ENCODE measurements at regions not wholly inside any gene's neighbourhood (a gene's known extent, or its start where the extent isn't known, plus 50 kb on each side); places are given as distances from the start of the nearest gene placed in this dataset.

GRCh38 chr5:32933692-32934091 is 222.6 kb downstream of the NPR3 start:
- FAIRE-seq: no peak
- H3K4me2 ChIP-seq (ENCODE audit: insufficient read depth, low read length): no peak overlapping the region
- TF ChIP-seq CTCF (IDR thresholded peaks at IDR 0.05; ENCODE audit: extremely low read depth in 1 of 2, insufficient read depth in 1 of 2, low read depth in 1 of 2, low read length in 2 of 2) (no peak), MYC (IDR thresholded peaks at IDR 0.05; ENCODE audit: low read depth, low read length) (no peak), FOS (IDR thresholded peaks at IDR 0.05; ENCODE audit: borderline replicate concordance, insufficient read depth, low read length) (no peak), MAX (IDR thresholded peaks at IDR 0.05; ENCODE audit: insufficient read depth, insufficient read length) (no peak), GATA2 (IDR thresholded peaks at IDR 0.05; ENCODE audit: insufficient read depth, insufficient read length, low read depth, low read length) (no peak), POLR2AphosphoS5 (IDR thresholded peaks at IDR 0.05; ENCODE audit: insufficient read depth, low read depth, low read length) (no peak), JUN (IDR thresholded peaks at IDR 0.05; ENCODE audit: borderline replicate concordance, insufficient read depth, insufficient read length, low read depth) (no peak), EZH2 (IDR thresholded peaks at IDR 0.05; ENCODE audit: borderline replicate concordance, low read depth, low read length, severe bottlenecking) (no peak), POLR2A (IDR thresholded peaks at IDR 0.05; ENCODE audit: low read depth, low read length) (no peak)
- no peaks in the 10 kb centered on the region for H3K79me2 ChIP-seq (ENCODE audit: control insufficient read depth, insufficient read depth, low read length)
- CTCF ChIA-PET: no interaction called here
- intact Hi-C loops (cut with micrococcal nuclease) (no loop called here), dilution Hi-C loops (cut with MboI; ENCODE audit: extremely low pct_ligation_motif_present, low sequenced_read_pairs) (no loop called here)
- no peaks in the 10 kb centered on the region for H3K9me3 ChIP-seq (replicated peaks; ENCODE audit: control insufficient read depth, insufficient read depth, low read length)
- H3K9me1 ChIP-seq (replicated peaks; ENCODE audit: control insufficient read depth, extremely low read depth, insufficient read depth, low read length): no peaks in the 10 kb centered on the region
- H3K4me1 ChIP-seq (ENCODE audit: control insufficient read depth, extremely low read depth, insufficient read depth, low read length): no peaks in the 10 kb centered on the region
- H3K27me3 ChIP-seq (ENCODE audit: control insufficient read depth in 2 of 2, insufficient read depth in 2 of 2, low read length in 2 of 2): no peaks in the 10 kb centered on the region
- no peak overlapping the region for H2AFZ ChIP-seq (ENCODE audit: low read depth, low read length)
- no peak overlapping the region for H3K4me3 ChIP-seq (replicated peaks in 1 of 3; ENCODE audit: insufficient read depth in 1 of 3, low read depth in 1 of 3, low read length in 3 of 3)
- no peaks in the 10 kb centered on the region for H4K20me1 ChIP-seq (replicated peaks; ENCODE audit: control insufficient read depth, extremely low read depth, insufficient read depth, low read length)
- H3K36me3 ChIP-seq (ENCODE audit: control insufficient read depth in 2 of 2, extremely low read depth in 1 of 2, insufficient read depth in 2 of 2, low read length in 2 of 2): no peaks in the 10 kb centered on the region
- H3K27ac ChIP-seq (ENCODE audit: insufficient read depth, low read depth, low read length): no peak overlapping the region
- DNase-seq (ENCODE audit: low read depth, low spot score): no peak
- no TSS peak for BruUV-seq (replicated peaks)
- no peak overlapping the region for H3K9ac ChIP-seq (replicated peaks; ENCODE audit: extremely low read depth, insufficient read depth, low read length)
- POLR2A ChIA-PET: no interaction called here

Data from endothelial cell of umbilical vein (primary cell).